ENCODE measurements at regions not wholly inside any gene's neighbourhood (a gene's known extent, or its start where the extent isn't known, plus 50 kb on each side); places are given as distances from the start of the nearest gene placed in this dataset.

DNA sequence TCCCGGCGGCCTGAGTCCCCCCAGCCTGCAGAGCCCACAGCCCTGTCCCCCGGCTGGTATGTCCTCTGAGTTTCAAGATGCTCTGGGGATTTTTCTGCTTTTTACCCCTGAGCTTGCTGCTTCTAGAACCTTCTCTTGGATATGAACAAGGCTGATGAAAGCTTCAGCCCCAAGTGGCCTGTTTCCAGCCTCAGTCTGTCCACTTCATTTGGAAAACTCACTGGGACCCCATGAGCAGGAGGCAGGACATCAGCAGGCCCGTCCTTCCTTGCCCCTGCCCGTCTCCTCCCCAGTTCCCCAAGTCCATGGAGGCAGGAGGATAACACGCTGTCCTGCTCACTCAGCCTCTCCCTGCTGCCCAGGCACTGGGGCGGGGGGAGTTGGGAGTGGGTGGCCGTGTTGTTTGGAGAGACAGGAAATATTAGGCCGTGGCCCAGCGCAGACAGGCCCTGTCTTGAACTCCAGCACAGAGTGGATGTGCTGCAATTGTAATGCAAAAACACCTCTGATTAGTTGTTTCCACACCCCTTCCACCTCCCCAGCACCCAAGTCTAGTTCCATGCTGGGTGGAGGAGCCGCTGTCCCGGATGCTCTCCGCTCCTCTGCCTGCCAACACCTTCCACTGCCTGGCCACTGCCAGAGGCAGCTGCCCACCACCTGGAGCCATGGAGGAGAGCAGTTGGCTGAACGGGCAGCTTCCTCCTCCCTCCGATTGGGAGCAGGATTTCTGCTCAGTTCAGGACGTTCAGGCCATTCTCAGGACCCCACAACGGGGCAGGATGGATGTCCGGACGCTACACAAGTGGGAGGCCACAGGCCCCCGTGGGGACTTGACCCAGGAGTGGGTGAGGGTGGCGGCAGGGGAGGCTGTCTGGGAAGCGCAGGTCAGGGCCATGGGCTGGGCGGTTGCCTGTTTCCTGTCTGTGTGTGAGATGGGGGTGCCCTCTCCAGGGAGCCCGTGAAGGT, 216.9 kb upstream of the GSE1 start:
- 63 to 66% methylated on average over 20 to 24 of the region's 24 CpGs for WGBS, 2 donors
- peaks cover 9 to 21% of the 10 kb centered on the region in 2 donors for H3K4me1 ChIP-seq
- DNase-seq: no peak
- H3K9me3 ChIP-seq: no peaks in the 10 kb centered on the region
- intact Hi-C loops (cut with DNase I): loop anchor here (10.0 kb wide), 1 partner anchor 319 kb away; no protein-coding TSS in a partner anchor
- no peak overlapping the region for H3K4me3 ChIP-seq (replicated peaks in 1 of 3)
- no peak for TF ChIP-seq POLR2A (IDR thresholded peaks at IDR 0.05)
- TF ChIP-seq, protein P1, sequence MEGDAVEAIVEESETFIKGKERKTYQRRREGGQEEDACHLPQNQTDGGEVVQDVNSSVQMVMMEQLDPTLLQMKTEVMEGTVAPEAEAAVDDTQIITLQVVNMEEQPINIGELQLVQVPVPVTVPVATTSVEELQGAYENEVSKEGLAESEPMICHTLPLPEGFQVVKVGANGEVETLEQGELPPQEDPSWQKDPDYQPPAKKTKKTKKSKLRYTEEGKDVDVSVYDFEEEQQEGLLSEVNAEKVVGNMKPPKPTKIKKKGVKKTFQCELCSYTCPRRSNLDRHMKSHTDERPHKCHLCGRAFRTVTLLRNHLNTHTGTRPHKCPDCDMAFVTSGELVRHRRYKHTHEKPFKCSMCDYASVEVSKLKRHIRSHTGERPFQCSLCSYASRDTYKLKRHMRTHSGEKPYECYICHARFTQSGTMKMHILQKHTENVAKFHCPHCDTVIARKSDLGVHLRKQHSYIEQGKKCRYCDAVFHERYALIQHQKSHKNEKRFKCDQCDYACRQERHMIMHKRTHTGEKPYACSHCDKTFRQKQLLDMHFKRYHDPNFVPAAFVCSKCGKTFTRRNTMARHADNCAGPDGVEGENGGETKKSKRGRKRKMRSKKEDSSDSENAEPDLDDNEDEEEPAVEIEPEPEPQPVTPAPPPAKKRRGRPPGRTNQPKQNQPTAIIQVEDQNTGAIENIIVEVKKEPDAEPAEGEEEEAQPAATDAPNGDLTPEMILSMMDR (IDR thresholded peaks at IDR 0.05): no peak
- peak overlapping the region; percentile 18 to 56 (median 40) for H3K27ac ChIP-seq
- H3K27me3 ChIP-seq: no peaks in the 10 kb centered on the region
- H3K36me3 ChIP-seq: no peaks in the 10 kb centered on the region

DNA sequence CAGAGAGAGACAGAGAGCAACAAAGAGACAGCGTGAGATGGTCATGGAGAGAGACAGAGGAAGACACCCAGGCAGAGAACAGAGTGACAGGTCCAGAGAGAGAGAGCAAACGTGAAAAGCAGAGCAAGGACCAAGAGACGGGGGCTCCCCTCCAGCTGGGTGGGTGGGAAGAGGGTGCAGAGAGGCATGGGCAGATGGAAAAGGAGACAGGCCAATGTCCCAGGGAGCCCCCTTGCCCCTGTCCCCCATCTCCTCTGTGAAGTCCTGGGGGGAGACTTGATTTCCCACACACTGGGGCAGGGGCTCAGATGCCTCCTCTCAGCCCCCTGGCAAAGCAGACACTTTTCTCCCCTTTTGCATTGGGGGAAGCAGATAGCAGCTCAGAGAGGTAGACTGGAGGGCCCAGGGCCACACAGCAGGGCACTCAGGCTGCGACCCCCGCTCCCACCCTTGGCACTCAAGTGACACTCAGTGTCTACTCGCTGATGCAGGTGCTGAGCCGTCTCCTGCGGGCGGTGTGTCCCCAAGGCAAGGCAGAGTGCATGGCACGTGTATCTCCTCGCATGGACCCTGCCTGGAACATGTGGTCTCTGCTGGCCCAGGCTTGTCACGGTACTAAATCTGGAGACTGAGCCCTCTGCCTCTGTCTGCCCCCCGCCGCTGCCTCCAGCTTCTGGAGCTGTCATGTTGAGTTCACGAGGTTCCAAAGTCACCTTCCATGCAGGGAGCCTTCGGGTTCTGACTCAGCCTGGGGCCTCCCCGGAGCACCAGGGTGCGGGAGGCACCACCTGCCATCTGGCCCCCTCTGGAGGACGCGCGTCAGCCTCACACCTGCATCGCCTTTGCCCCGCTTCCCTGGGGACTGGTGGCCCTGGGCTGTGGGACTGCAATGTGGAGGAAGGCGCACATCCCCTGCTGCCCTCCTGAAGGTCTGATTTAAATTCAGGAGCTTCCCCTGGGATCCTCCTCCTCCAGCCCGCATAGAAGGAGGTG, 215.9 kb upstream of the GSE1 start:
- no peak overlapping the region for H3K4me3 ChIP-seq (replicated peaks in 1 of 3)
- intact Hi-C loops (cut with DNase I): loop anchor here (10.0 kb wide), 1 partner anchor 318 kb away; no protein-coding TSS in a partner anchor
- TF ChIP-seq, protein P1 (IDR thresholded peaks at IDR 0.05): no peak
- no peak for TF ChIP-seq POLR2A (IDR thresholded peaks at IDR 0.05)
- no peak for DNase-seq
- no peaks in the 10 kb centered on the region for H3K36me3 ChIP-seq
- H3K27ac ChIP-seq: no peak overlapping the region
- peaks cover 9 to 21% of the 10 kb centered on the region in 2 donors for H3K4me1 ChIP-seq
- no peaks in the 10 kb centered on the region for H3K9me3 ChIP-seq
- 90% methylated on average over 10 to 21 of the region's 25 CpGs for WGBS, 2 donors
- H3K27me3 ChIP-seq: no peaks in the 10 kb centered on the region

DNA sequence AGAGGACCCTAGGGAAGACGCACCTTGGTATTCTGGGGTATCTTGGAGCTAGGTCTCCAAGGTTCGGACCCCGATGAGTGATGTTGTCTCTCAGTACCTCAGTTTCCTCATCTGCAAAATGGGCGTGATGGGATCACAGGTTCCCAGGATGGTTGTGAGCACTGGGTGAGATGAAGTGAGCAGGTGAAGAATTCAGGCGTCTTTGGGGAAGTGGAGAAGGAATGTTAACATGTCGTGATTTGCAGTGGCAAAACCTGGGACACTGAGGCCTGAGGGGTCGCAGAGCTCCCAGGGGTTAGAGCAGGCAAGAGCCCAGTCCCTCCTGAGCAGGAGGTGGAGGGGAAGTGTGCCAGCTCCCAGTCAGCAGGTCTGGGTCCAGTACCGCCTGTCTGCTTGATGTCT, 215.1 kb upstream of the GSE1 start:
- intact Hi-C loops (cut with DNase I): loop anchor here (10.0 kb wide), 1 partner anchor 317 kb away; no protein-coding TSS in a partner anchor
- no peak for DNase-seq
- 95 to 98% methylated on average over 7 to 8 of the region's 8 CpGs for WGBS, 2 donors

DNA sequence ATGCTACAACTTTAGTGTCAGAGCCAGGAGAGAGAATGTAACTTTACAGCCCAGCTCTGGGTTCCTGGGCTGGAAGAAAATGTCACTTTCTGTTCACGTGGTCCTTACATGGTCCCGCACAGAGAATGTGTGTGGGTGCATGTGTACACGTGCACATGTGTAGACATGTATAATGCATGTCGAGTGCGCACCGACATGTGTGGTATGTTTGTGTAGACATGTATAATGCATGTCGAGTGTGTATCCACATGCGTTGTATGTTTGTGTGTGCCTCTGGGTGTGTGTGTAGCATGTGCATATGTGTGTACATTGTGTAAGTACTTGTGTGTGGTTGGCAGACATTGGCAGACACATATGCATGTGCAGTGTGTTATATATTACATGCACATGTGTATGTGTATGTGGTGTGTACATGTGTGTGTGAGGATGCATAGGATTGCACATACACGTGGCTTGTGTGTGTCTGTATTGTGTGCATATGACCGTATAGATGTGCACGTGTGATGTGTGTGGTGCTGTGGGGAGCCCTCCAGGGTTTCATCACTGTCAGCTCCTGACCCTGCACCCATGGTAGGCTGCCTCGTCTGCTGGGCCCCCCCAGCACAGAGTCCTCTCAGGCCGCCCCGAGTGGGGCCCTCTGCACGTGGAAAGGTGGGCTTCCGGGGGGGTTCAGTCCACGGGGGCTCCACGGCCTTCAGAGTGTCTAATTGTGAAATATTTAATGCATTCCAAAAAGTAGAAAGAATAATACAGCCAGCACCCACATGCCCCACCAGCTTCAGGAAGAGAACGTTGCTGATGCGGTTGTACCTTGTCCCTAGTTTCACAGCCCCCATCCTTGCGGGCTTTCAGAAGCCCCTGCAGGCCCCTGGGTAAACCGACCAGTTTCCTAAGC, 214.2 kb upstream of the GSE1 start:
- Histone ChIP-seq H3K9me3 (no peaks in the 10 kb centered on the region), H3K4me3 (replicated peaks in 1 of 3) (no peak overlapping the region), H3K4me1 (peaks cover 9 to 21% of the 10 kb centered on the region in 2 donors), H3K36me3 (no peaks in the 10 kb centered on the region), H3K27ac (no peak overlapping the region), H3K27me3 (no peaks in the 10 kb centered on the region)
- intact Hi-C loops (cut with DNase I): loop anchor here (10.0 kb wide), 1 partner anchor 316 kb away; no protein-coding TSS in a partner anchor
- 89 to 94% methylated on average over 19 to 21 of the region's 22 CpGs for WGBS, 2 donors
- DNase-seq: no peak
- TF ChIP-seq POLR2A (IDR thresholded peaks at IDR 0.05): no peak
- TF ChIP-seq, protein P1 (IDR thresholded peaks at IDR 0.05): no peak

More for the DNA sequence above, 215.1 kb upstream of the GSE1 start:
- peaks cover 9 to 21% of the 10 kb centered on the region in 2 donors for H3K4me1 ChIP-seq
- TF ChIP-seq, protein P1 (IDR thresholded peaks at IDR 0.05): no peak
- no peak for TF ChIP-seq POLR2A (IDR thresholded peaks at IDR 0.05)
- no peaks in the 10 kb centered on the region for H3K36me3 ChIP-seq
- H3K4me3 ChIP-seq (replicated peaks in 1 of 3): no peak overlapping the region
- H3K27me3 ChIP-seq: no peaks in the 10 kb centered on the region
- H3K27ac ChIP-seq: no peak overlapping the region
- H3K9me3 ChIP-seq: no peaks in the 10 kb centered on the region

Data from thyroid gland (tissue), 4 donors.